ENCODE measurements at regions not wholly inside any gene's neighbourhood (a gene's known extent, or its start where the extent isn't known, plus 50 kb on each side); places are given as distances from the start of the nearest gene placed in this dataset.
"Not testable (repeated sequence)": the region's sequence is repeated elsewhere in the genome, so short reads cannot be mapped to it uniquely, and the experiment has no call there.

DNA sequence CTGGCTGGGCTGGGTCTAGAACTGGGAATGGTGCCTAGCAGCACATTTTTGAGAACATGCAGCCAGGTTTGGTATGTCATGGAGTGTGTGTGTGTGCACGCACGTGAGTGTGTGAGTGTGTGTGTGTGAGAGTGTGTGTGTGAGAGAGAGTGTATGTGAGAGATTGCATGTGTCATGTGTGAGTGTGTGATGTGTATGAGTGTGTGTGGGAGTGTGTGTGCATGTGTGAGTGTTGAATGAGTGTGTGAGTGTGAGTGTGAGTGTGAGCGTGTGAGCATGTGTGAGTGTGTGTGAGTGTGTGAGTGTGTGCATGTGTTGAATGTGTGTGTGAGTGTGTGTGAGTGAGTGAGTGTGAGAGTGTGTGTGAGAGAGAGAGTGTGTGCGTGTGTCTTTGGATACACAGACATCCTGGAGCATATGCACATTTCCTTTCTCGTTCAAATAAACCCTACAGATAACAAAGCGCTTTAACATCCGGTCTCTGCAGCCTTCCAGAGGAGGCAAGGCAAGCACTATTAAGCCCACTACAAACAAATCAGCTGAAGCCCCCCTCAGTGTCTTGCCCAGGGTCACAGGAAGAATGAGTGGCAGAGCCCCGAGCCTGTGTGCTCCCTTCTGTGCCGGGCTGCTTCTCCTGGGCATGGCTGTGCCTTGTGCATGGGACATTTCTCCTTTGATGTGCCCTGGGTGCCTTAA lies 108.7 kb upstream of the ETV6 start:
- no peaks in the 10 kb centered on the region for H3K36me3 ChIP-seq (ENCODE audit: insufficient read depth, low read length)
- H3K27me3 ChIP-seq (ENCODE audit: insufficient read depth, low read length, poor library complexity, severe bottlenecking): no peaks in the 10 kb centered on the region
- H3K4me3 Mint-ChIP-seq: no peak overlapping the region
- no peaks in the 10 kb centered on the region for H3K9me3 ChIP-seq (ENCODE audit: low read length)
- no peak overlapping the region for H3K27ac ChIP-seq (ENCODE audit: low read depth, low read length)
- ChIA-PET CTCF (no interaction called here), POLR2A (no interaction called here)
- H3K27me3 Mint-ChIP-seq: peaks cover 3 to 7% of the 10 kb centered on the region in 2 donors
- H3K4me3 ChIP-seq (ENCODE audit: low read length): no peak overlapping the region
- H3K4me1 Mint-ChIP-seq: peaks cover 27 to 30% (median 29%) of the 10 kb centered on the region in 3 donors
- H3K9me3 Mint-ChIP-seq: peaks cover 0 to 3% (median 0%) of the 10 kb centered on the region in 5 donors
- H3K4me1 ChIP-seq (ENCODE audit: insufficient read depth, low read length): peaks cover 36% of the 10 kb centered on the region
- peak overlapping the region in 3 of 8 donors; percentile 1 to 5 (median 2) for H3K27ac Mint-ChIP-seq
- no peak for DNase-seq
- peaks cover 0 to 3% (median 0%) of the 10 kb centered on the region in 3 donors for H3K36me3 Mint-ChIP-seq

DNA sequence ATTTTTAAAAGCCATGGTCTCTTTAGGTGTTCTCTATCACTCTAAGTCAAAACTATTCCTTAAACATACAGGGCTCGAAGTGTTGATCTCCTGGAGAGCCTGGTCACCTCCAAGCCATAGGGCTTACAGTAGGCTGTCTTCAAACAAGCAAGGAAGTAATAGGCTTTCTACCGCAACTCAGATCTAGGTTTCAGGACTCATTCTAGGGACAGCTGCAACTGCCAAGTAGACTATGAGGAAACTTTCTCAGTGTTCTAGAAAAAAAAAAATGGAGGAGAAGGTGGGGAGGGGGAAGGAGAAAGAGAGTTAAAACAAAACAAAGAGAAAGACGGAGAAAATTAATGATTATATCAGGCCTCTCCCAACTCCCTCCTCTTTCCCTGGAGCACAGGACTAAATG lies 106.9 kb upstream of the ETV6 start:
- no peaks in the 10 kb centered on the region for H3K36me3 Mint-ChIP-seq
- Histone ChIP-seq H3K4me1 (ENCODE audit: insufficient read depth, low read length) (peaks cover 51% of the 10 kb centered on the region), H3K36me3 (ENCODE audit: insufficient read depth, low read length) (no peaks in the 10 kb centered on the region), H3K9me3 (ENCODE audit: low read length) (no peaks in the 10 kb centered on the region), H3K27ac (ENCODE audit: low read depth, low read length) (no peak overlapping the region), H3K27me3 (ENCODE audit: insufficient read depth, low read length, poor library complexity, severe bottlenecking) (no peaks in the 10 kb centered on the region), H3K4me3 (ENCODE audit: low read length) (no peak overlapping the region)
- DNase-seq: no peak
- H3K27ac Mint-ChIP-seq: peak overlapping the region in 2 of 8 donors; percentile 30 to 47
- ChIA-PET CTCF (no interaction called here), POLR2A (no interaction called here)
- peaks cover 0 to 3% of the 10 kb centered on the region in 2 donors for H3K27me3 Mint-ChIP-seq
- H3K4me3 Mint-ChIP-seq: peak overlapping the region in 1 of 7 donors; percentile 7
- peaks cover 0 to 3% (median 0%) of the 10 kb centered on the region in 5 donors for H3K9me3 Mint-ChIP-seq
- peaks cover 40 to 45% (median 40%) of the 10 kb centered on the region in 3 donors for H3K4me1 Mint-ChIP-seq

DNA sequence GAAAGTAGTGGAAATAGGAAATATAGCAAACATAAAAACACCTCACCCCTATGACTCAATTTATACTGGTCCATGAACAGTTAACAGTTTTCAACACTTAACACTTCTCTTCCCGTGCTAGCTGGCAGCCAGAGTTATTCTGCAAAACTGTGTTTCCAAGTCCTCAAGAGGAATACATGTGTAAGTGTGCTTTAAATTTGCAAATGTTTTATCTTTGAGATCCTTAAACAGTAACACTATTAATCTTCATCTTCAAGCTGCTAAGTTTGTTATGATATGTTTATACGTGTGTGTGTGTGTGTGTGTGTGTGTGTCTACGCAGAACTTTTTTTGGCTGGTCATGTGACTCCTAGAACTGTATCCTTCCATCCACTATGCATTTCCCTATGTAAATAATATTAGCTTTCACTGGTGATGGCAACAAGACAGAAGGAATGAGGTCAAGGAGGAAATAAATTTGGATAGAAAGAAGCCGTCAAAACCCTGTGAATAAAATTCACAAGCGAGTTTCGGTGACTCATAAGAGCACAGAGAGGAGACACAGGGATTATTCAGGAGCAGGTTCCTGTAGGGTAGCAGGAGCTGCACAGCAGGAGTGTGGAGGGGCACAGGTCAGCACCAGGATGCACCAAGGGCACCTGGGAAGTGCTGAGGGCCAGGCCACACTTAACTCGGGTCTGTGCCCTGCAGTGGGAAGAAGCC lies 105.9 kb upstream of the ETV6 start:
- peak overlapping the region in 1 of 7 donors; percentile 32 for H3K4me3 Mint-ChIP-seq

DNA sequence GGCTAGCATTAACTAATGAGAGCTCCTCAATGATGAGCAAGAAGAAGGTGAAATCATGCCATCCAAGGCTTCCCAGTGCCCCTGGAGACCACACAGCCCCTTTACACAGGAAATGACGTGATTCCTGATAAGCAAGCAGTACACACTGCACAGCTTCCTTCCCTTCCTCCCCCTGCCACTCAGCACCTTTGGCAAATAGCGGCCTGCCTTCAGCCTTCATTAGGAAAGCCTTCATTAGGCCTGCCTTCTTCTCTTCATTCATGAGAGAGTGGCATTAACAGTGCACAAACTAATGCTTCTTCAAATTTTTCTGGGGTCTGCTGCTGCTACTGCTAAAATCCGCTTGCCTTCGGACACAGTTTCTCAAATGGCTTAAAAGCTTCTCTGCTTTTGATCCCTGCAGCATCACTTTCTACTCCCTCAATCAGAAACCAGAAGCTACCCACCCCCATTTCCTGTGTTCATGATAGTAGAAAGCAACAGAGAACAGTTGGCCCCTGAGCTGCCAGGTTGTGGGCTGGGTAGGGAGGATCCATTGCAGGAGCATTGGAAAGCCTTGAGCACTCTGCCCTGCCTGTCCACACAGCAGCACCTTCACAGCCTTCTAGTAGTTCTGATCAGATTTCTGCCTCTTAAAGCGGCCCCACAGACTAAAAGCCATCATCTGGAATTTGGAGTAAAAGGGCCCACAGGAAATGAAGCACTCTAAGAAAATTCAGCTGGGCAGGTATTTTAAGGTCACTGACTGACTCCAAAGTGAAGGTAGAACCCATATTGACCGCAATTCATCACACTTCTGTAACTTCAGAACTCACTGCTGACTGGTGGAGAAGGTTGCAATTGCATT lies 103.8 kb upstream of the ETV6 start:
- H3K36me3 Mint-ChIP-seq: no peaks in the 10 kb centered on the region
- Histone ChIP-seq H3K9me3 (ENCODE audit: low read length) (no peaks in the 10 kb centered on the region), H3K4me3 (ENCODE audit: low read length) (peak overlapping the region; percentile 35), H3K36me3 (ENCODE audit: insufficient read depth, low read length) (no peaks in the 10 kb centered on the region), H3K27me3 (ENCODE audit: insufficient read depth, low read length, poor library complexity, severe bottlenecking) (no peaks in the 10 kb centered on the region), H3K27ac (ENCODE audit: low read depth, low read length) (peak overlapping the region; percentile 35), H3K4me1 (ENCODE audit: insufficient read depth, low read length) (peaks cover 55% of the 10 kb centered on the region)
- peaks cover 0 to 1% of the 10 kb centered on the region in 2 donors for H3K27me3 Mint-ChIP-seq
- DNase-seq: peak; percentile 7 to 80 (median 67)
- POLR2A ChIA-PET: interaction anchor here (0.6 to 0.8 kb wide), 4 partner anchors 374 to 1333 kb away, joined by 3 to 7 read pairs (median 4); partner anchors contain the start of genes GABARAPL1 and SMIM10L1
- CTCF ChIA-PET: interaction anchor here (0.8 to 2.3 kb wide), 11 partner anchors 8 to 805 kb away, joined by 3 to 15 read pairs (median 4); partner anchors contain the start of gene ETV6
- peak overlapping the region; percentile 77 to 98 (median 94) for H3K27ac Mint-ChIP-seq
- peaks cover 41 to 50% (median 41%) of the 10 kb centered on the region in 3 donors for H3K4me1 Mint-ChIP-seq
- no peaks in the 10 kb centered on the region for H3K9me3 Mint-ChIP-seq
- H3K4me3 Mint-ChIP-seq: peak overlapping the region; percentile 9 to 88 (median 73)

More for the DNA sequence above, 105.9 kb upstream of the ETV6 start:
- H3K27me3 Mint-ChIP-seq: peaks cover 0 to 3% of the 10 kb centered on the region in 2 donors
- H3K9me3 Mint-ChIP-seq: peaks cover 0 to 3% (median 0%) of the 10 kb centered on the region in 5 donors
- no peaks in the 10 kb centered on the region for H3K36me3 Mint-ChIP-seq
- CTCF ChIA-PET: interaction anchor here (1.1 kb wide), 1 partner anchor 57 kb away, joined by 3 read pairs; no protein-coding TSS in a partner anchor
- peaks cover 44 to 53% (median 44%) of the 10 kb centered on the region in 3 donors for H3K4me1 Mint-ChIP-seq
- Histone ChIP-seq H3K4me1 (ENCODE audit: insufficient read depth, low read length) (peaks cover 60% of the 10 kb centered on the region), H3K27me3 (ENCODE audit: insufficient read depth, low read length, poor library complexity, severe bottlenecking) (no peaks in the 10 kb centered on the region), H3K27ac (ENCODE audit: low read depth, low read length) (no peak overlapping the region), H3K36me3 (ENCODE audit: insufficient read depth, low read length) (no peaks in the 10 kb centered on the region), H3K9me3 (ENCODE audit: low read length) (no peaks in the 10 kb centered on the region), H3K4me3 (ENCODE audit: low read length) (no peak overlapping the region)
- POLR2A ChIA-PET: no interaction called here
- DNase-seq: no peak
- peak overlapping the region in 2 of 8 donors; percentile 57 to 63 for H3K27ac Mint-ChIP-seq

DNA sequence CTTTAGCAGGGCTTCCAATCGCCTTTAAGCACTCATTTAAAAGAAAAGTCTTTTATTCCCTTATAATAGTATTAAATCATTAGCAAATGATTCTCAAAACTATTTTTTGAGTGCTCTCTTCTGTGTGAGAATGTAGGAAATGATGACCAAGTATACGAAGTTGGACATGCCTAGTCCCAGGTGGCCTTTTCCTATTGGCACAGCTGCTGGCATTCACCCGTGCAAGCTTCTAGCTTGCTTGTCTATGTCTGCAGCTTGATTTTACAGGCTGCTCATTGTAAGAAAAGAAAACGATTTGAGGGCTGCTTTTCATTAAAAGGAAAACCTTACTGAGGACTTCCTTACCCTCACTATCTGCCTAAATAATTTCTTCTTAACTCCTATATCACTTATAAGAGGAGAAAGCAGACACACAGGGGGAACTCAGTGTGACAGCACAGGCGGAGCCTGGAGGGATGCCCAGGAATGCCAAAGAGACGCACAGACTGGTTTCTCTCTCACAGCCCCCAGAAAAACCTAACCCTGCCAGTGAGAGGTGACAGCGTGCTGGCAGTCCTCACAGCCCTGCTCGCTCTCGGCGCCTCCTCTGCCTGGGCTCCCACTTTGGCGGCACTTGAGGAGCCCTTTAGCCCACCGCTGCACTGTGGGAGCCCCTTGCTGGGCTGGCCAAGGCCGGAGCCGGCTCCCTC lies 102.7 kb upstream of the ETV6 start:
- Histone ChIP-seq H3K4me1 (ENCODE audit: insufficient read depth, low read length) (peaks cover 53% of the 10 kb centered on the region), H3K4me3 (ENCODE audit: low read length) (peak overlapping the region; percentile 35)
- not testable (repeated sequence) for H3K9me3 Mint-ChIP-seq; H3K36me3 Mint-ChIP-seq; H3K27me3 ChIP-seq (ENCODE audit: insufficient read depth, low read length, poor library complexity, severe bottlenecking); H3K27me3 Mint-ChIP-seq; H3K27ac ChIP-seq (ENCODE audit: low read depth, low read length); H3K36me3 ChIP-seq (ENCODE audit: insufficient read depth, low read length); H3K9me3 ChIP-seq (ENCODE audit: low read length)
- POLR2A ChIA-PET: interaction anchor here (0.6 to 0.8 kb wide), 3 partner anchors 376 to 1334 kb away, joined by 3 to 4 read pairs (median 4); partner anchors contain the start of genes GABARAPL1 and SMIM10L1
- Mint-ChIP-seq H3K27ac (peak overlapping the region; percentile 77 to 98 (median 94)), H3K4me1 (peaks cover 39 to 46% (median 40%) of the 10 kb centered on the region in 3 donors), H3K4me3 (peak overlapping the region in 4 of 7 donors; percentile 8 to 88 (median 70))
- peak in 1 of 5 donors; percentile 2 for DNase-seq
- CTCF ChIA-PET: interaction anchor here (0.9 to 2.3 kb wide), 6 partner anchors 9 to 466 kb away, joined by 3 to 15 read pairs (median 7); partner anchors contain the start of gene ETV6

DNA sequence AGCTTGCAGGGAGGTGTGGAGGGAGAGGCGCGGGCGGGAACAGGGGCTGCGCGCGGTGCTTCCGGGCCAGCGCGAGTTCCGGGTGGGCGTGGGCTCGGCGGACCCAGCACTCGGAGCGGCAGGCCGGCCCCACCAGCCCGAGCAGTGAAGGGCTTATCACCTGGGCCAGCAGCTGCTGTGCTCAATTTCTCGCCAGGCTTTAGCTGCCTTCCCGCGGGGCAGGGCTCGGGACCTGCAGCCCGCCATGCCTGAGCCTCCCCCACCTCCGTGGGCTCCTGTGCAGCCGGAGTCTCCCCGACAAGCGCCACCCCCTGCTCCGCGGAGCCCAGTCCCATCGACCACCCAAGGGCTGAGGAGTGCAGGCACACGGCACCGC lies 102.2 kb upstream of the ETV6 start:
- not testable (repeated sequence) for H3K4me3 ChIP-seq (ENCODE audit: low read length); H3K27ac ChIP-seq (ENCODE audit: low read depth, low read length)
- DNase-seq: peak in 1 of 5 donors; percentile 57

DNA sequence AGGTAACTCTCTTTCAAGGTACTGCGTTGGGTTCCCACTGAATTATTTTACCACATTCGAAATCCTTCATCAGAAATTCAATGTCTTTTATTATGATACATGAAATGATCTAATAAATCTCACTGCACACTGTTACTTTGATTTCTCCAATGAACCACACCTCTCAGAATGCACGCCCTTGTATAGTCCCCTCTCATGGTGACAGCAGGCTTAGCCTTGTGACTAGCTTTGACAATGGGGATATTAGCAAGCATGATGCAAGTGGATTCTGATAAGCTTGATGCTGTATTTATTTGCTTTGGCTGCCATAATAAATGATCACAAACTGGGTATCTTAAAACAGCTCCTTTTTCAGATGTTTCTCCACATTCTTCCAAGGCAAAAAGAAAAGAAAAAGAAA lies 100.4 kb upstream of the ETV6 start:
- no peaks in the 10 kb centered on the region for H3K9me3 ChIP-seq (ENCODE audit: low read length)
- H3K4me1 ChIP-seq (ENCODE audit: insufficient read depth, low read length): peaks cover 45% of the 10 kb centered on the region
- POLR2A ChIA-PET: no interaction called here
- H3K27ac ChIP-seq (ENCODE audit: low read depth, low read length): no peak overlapping the region
- Mint-ChIP-seq H3K4me3 (no peak overlapping the region), H3K9me3 (no peaks in the 10 kb centered on the region), H3K27me3 (peaks cover 3 to 5% of the 10 kb centered on the region in 2 donors), H3K4me1 (peaks cover 36 to 44% (median 38%) of the 10 kb centered on the region in 3 donors), H3K27ac (no peak overlapping the region), H3K36me3 (no peaks in the 10 kb centered on the region)
- H3K36me3 ChIP-seq (ENCODE audit: insufficient read depth, low read length): no peaks in the 10 kb centered on the region
- DNase-seq: no peak
- no peaks in the 10 kb centered on the region for H3K27me3 ChIP-seq (ENCODE audit: insufficient read depth, low read length, poor library complexity, severe bottlenecking)
- H3K4me3 ChIP-seq (ENCODE audit: low read length): no peak overlapping the region
- CTCF ChIA-PET: no interaction called here

More for the DNA sequence above, 102.2 kb upstream of the ETV6 start:
- Mint-ChIP-seq H3K4me3 (peak overlapping the region in 2 of 7 donors; percentile 81 to 88), H3K27ac (peak overlapping the region in 1 of 8 donors; percentile 74), H3K4me1 (peaks cover 39 to 46% (median 40%) of the 10 kb centered on the region in 3 donors)
- H3K36me3 ChIP-seq (ENCODE audit: insufficient read depth, low read length); H3K27me3 ChIP-seq (ENCODE audit: insufficient read depth, low read length, poor library complexity, severe bottlenecking); H3K27me3 Mint-ChIP-seq; H3K9me3 ChIP-seq (ENCODE audit: low read length); H3K36me3 Mint-ChIP-seq; H3K9me3 Mint-ChIP-seq; POLR2A ChIA-PET: not testable (repeated sequence)
- CTCF ChIA-PET: interaction anchor here (2.3 kb wide), 1 partner anchor 35 kb away, joined by 7 read pairs; no protein-coding TSS in a partner anchor
- H3K4me1 ChIP-seq (ENCODE audit: insufficient read depth, low read length): peaks cover 53% of the 10 kb centered on the region
